ENCODE measurements at regions not wholly inside any gene's neighbourhood (a gene's known extent, or its start where the extent isn't known, plus 50 kb on each side); places are given as distances from the start of the nearest gene placed in this dataset.

DNA sequence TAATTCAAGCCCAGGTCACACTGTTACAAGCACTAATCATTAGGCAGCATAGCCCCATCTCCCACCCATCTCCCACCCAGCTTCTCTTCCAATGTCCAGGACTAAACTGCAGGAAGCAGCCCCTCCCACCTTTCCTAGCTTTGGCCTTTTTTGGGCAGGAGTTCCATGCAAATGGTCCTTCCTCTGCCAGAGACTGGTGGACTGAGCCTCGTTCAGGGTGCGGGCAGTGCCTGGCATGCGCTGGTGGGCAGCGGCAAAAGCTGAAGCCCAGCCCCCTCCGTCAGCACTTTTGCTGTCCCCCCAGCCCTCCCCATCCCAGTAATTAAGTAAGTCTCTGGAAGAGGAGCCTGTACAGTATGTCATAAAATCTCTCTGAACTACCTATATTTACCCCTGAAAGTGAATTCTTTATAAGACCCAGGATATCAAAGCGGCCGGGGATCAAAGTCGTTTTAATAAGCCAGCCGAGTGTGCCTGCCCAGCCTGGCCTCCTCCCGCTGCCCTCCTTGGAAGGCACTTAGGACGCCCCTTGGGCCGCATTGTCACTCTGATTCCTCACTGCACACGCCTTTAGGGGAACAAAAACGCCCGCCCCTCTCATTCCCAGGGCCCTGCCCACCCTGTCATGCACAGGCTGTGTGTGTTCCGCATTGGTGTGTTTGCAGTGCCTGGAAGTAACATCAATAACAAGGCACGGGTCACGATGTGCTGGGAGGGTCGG lies 109.9 kb downstream of the IRX5 start:
- TF ChIP-seq, protein P1, sequence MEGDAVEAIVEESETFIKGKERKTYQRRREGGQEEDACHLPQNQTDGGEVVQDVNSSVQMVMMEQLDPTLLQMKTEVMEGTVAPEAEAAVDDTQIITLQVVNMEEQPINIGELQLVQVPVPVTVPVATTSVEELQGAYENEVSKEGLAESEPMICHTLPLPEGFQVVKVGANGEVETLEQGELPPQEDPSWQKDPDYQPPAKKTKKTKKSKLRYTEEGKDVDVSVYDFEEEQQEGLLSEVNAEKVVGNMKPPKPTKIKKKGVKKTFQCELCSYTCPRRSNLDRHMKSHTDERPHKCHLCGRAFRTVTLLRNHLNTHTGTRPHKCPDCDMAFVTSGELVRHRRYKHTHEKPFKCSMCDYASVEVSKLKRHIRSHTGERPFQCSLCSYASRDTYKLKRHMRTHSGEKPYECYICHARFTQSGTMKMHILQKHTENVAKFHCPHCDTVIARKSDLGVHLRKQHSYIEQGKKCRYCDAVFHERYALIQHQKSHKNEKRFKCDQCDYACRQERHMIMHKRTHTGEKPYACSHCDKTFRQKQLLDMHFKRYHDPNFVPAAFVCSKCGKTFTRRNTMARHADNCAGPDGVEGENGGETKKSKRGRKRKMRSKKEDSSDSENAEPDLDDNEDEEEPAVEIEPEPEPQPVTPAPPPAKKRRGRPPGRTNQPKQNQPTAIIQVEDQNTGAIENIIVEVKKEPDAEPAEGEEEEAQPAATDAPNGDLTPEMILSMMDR (conservative IDR thresholded peaks at IDR 0.05 in 1 of 2, IDR thresholded peaks at IDR 0.05 in 1 of 2; ENCODE audit: low read depth in 1 of 2, low read length in 2 of 2), result no peak
- TF ChIP-seq EZH2 (IDR thresholded peaks at IDR 0.05; ENCODE audit: low read length, missing control alignments), result no peak

All from fibroblast of lung (primary cell).